ENCODE measurements at regions not wholly inside any gene's neighbourhood (a gene's known extent, or its start where the extent isn't known, plus 50 kb on each side); places are given as distances from the start of the nearest gene placed in this dataset.
"Not testable (repeated sequence)": the region's sequence is repeated elsewhere in the genome, so short reads cannot be mapped to it uniquely, and the experiment has no call there.

- DNase-seq (ENCODE audit: low spot score) = peak; percentile 32
These were observed 309.8 kb upstream of the TMEM132C start for GRCh38 chr12:127957001-127957660.

- DNase-seq (ENCODE audit: low spot score) = no peak
These were observed 304.7 kb upstream of the TMEM132C start for GRCh38 chr12:127962303-127962702.

GRCh38 chr12:127963933-127964332 lies 303.0 kb upstream of the TMEM132C start:
- no peak for DNase-seq (ENCODE audit: low spot score)

GRCh38 chr12:127964717-127965116 lies 302.3 kb upstream of the TMEM132C start:
- DNase-seq (ENCODE audit: low spot score) = no peak

- no peak for DNase-seq (ENCODE audit: low spot score)
These were observed 300.6 kb upstream of the TMEM132C start for GRCh38 chr12:127966331-127966730.

- no peak for DNase-seq (ENCODE audit: low spot score)
These were observed 296.5 kb upstream of the TMEM132C start for GRCh38 chr12:127970491-127970890.

- no peak for DNase-seq (ENCODE audit: low spot score)
These were observed 286.4 kb upstream of the TMEM132C start for GRCh38 chr12:127980585-127980984.

GRCh38 chr12:127981875-127982274 lies 285.1 kb upstream of the TMEM132C start:
- no peak for DNase-seq (ENCODE audit: low spot score)

- DNase-seq (ENCODE audit: low spot score) = not testable (repeated sequence)
These were observed 283.7 kb upstream of the TMEM132C start for GRCh38 chr12:127983213-127983791.

- DNase-seq (ENCODE audit: low spot score) = peak; percentile 10
These were observed 282.4 kb upstream of the TMEM132C start for GRCh38 chr12:127984386-127985055.

- DNase-seq (ENCODE audit: low spot score) = peak; percentile 25
These were observed 279.6 kb upstream of the TMEM132C start for GRCh38 chr12:127987199-127987901.

- DNase-seq (ENCODE audit: low spot score) = no peak
These were observed 275.5 kb upstream of the TMEM132C start for GRCh38 chr12:127991485-127991884.

- DNase-seq (ENCODE audit: low spot score) = no peak
These were observed 268.0 kb upstream of the TMEM132C start for GRCh38 chr12:127998988-127999387.

- no peak for DNase-seq (ENCODE audit: low spot score)
These were observed 262.5 kb upstream of the TMEM132C start for GRCh38 chr12:128004383-128004938.

- DNase-seq (ENCODE audit: low spot score) = no peak
These were observed 259.7 kb upstream of the TMEM132C start for GRCh38 chr12:128007250-128007649.

GRCh38 chr12:128008341-128008740 lies 258.6 kb upstream of the TMEM132C start:
- peak; percentile 49 for DNase-seq (ENCODE audit: low spot score)

GRCh38 chr12:128009108-128009507 lies 257.9 kb upstream of the TMEM132C start:
- no peak for DNase-seq (ENCODE audit: low spot score)

GRCh38 chr12:128012110-128012509 lies 254.9 kb upstream of the TMEM132C start:
- no peak for DNase-seq (ENCODE audit: low spot score)

GRCh38 chr12:128015276-128015675 lies 251.7 kb upstream of the TMEM132C start:
- DNase-seq (ENCODE audit: low spot score) = no peak

- DNase-seq (ENCODE audit: low spot score) = no peak
These were observed 248.9 kb upstream of the TMEM132C start for GRCh38 chr12:128018067-128018466.

GRCh38 chr12:128019996-128020544 lies 246.9 kb upstream of the TMEM132C start:
- no peak for DNase-seq (ENCODE audit: low spot score)

- DNase-seq (ENCODE audit: low spot score) = no peak
These were observed 245.4 kb upstream of the TMEM132C start for GRCh38 chr12:128021561-128021960.
